Activated B cell treated with CpG ODN at 0.5 μM for 24 hours (primary cell): ENCODE measurements at regions not wholly inside any gene's neighbourhood (a gene's known extent, or its start where the extent isn't known, plus 50 kb on each side); places are given as distances from the start of the nearest gene placed in this dataset.

ENCODE experiments used
- ATAC-seq: fragments of 200-7000 bp; cut with Tn5 transposase; one replicate; pipeline ENCODE4 v1.10.0; 2021; ENCODE audit warnings: low read depth, mild to moderate bottlenecking, moderate library complexity
- CTCF ChIA-PET: fragments of 350-600 bp; sonication (Branson Sonifier 250); formaldehyde crosslinking; loops from one replicate; lab custom pipeline; 2021; ENCODE audit warnings: antibody characterized with exemption; lab: Charles Lee
- POLR2A ChIA-PET: fragments of 350-600 bp; sonication (Branson Sonifier 250); formaldehyde crosslinking; loops from one replicate; lab custom pipeline; 2021; ENCODE audit warnings: antibody characterized with exemption; lab: Charles Lee
- DNase-seq: peaks from one replicate; pipeline ENCODE4 v3.0.0; 2022
- H3K27ac Mint-ChIP-seq: one replicate; pipeline ENCODE4 v1.8.0; 2020; ENCODE audit warnings: mixed read lengths
- H3K27me3 Mint-ChIP-seq: one replicate; pipeline ENCODE4 v1.8.0; 2021; ENCODE audit warnings: mixed read lengths
- H3K36me3 Mint-ChIP-seq: one replicate; pipeline ENCODE4 v1.8.0; 2021; ENCODE audit warnings: low read depth, mixed read lengths
- H3K4me1 Mint-ChIP-seq: one replicate; pipeline ENCODE4 v1.8.0; 2021; ENCODE audit warnings: mixed read lengths
- H3K4me3 Mint-ChIP-seq: one replicate; pipeline ENCODE4 v1.8.0; 2020; ENCODE audit warnings: mild to moderate bottlenecking, mixed read lengths
- H3K9me3 Mint-ChIP-seq: one replicate; pipeline ENCODE4 v1.8.0; 2020; ENCODE audit warnings: mixed read lengths
- CTCF ChIP-seq: fragments of 200-600 bp; IDR thresholded peaks from one replicate; pipeline ENCODE4 v1.8.0; 2022; ENCODE audit warnings: antibody characterized with exemption, mild to moderate bottlenecking
- intact Hi-C: fragments of 100-400 bp; cut with micrococcal nuclease; formaldehyde crosslinking; loops from one replicate; pipeline ENCODE4 v1.15.1; 2024

- Mint-ChIP-seq H3K4me1 (peaks cover 52% of the 10 kb centered on the region), H3K27me3 (no peaks in the 10 kb centered on the region), H3K27ac (peak overlapping the region; percentile 65), H3K36me3 (no peaks in the 10 kb centered on the region), H3K9me3 (no peaks in the 10 kb centered on the region), H3K4me3 (peak overlapping the region; percentile 2)
- peak; percentile 15 for ATAC-seq
- TF ChIP-seq CTCF, result no peak
- intact Hi-C loops, result loop anchor here (5.0 kb wide), 1 partner anchor 197 kb away; no protein-coding TSS in a partner anchor
- no peak for DNase-seq
- POLR2A ChIA-PET, result interaction anchor here (0.7 to 2.1 kb wide), 6 partner anchors 47 to 111 kb away, joined by 3 to 10 read pairs (median 4); no protein-coding TSS in a partner anchor
- CTCF ChIA-PET, result interaction anchor here (1.6 kb wide), 1 partner anchor 51 kb away, joined by 7 read pairs; no protein-coding TSS in a partner anchor
Measured at GRCh38 chr3:177249203-177249602, 51.9 kb upstream of the TBL1XR1 start.

GRCh38 chr3:177250151-177250550, 52.9 kb upstream of the TBL1XR1 start:
- Mint-ChIP-seq H3K36me3 (no peaks in the 10 kb centered on the region), H3K27ac (peak overlapping the region; percentile 76), H3K27me3 (no peaks in the 10 kb centered on the region), H3K4me3 (no peak overlapping the region), H3K4me1 (peaks cover 48% of the 10 kb centered on the region), H3K9me3 (no peaks in the 10 kb centered on the region)
- intact Hi-C loops, result no loop called here
- POLR2A ChIA-PET, result interaction anchor here (0.6 to 2.1 kb wide), 11 partner anchors 11 to 110 kb away, joined by 3 to 10 read pairs (median 4); partner anchors contain the start of gene TBL1XR1
- no peak for TF ChIP-seq CTCF
- CTCF ChIA-PET, result interaction anchor here (1.6 kb wide), 1 partner anchor 52 kb away, joined by 7 read pairs; no protein-coding TSS in a partner anchor
- DNase-seq, result no peak
- no peak for ATAC-seq

GRCh38 chr3:177251755-177252154, 54.5 kb upstream of the TBL1XR1 start:
- no peaks in the 10 kb centered on the region for H3K36me3 Mint-ChIP-seq
- ATAC-seq (peak; percentile 64), DNase-seq (no peak)
- no peak for TF ChIP-seq CTCF
- ChIA-PET CTCF (interaction anchor here (0.9 kb wide), 1 partner anchor 107 kb away, joined by 3 read pairs; no protein-coding TSS in a partner anchor), POLR2A (interaction anchor here (0.6 to 1.6 kb wide), 15 partner anchors 13 to 200 kb away, joined by 3 to 11 read pairs (median 3); partner anchors contain the start of gene TBL1XR1)
- H3K4me3 Mint-ChIP-seq, result no peak overlapping the region
- intact Hi-C loops, result loop anchor here (1.0 kb wide), 3 partner anchors 86 to 106 kb away; no protein-coding TSS in a partner anchor
- no peaks in the 10 kb centered on the region for H3K27me3 Mint-ChIP-seq
- peaks cover 36% of the 10 kb centered on the region for H3K4me1 Mint-ChIP-seq
- H3K27ac Mint-ChIP-seq, result peak overlapping the region; percentile 79
- H3K9me3 Mint-ChIP-seq, result no peaks in the 10 kb centered on the region

- DNase-seq, result no peak
- Mint-ChIP-seq H3K4me1 (no peaks in the 10 kb centered on the region), H3K4me3 (no peak overlapping the region), H3K27ac (no peak overlapping the region), H3K27me3 (no peaks in the 10 kb centered on the region), H3K36me3 (no peaks in the 10 kb centered on the region), H3K9me3 (no peaks in the 10 kb centered on the region)
- no peak for TF ChIP-seq CTCF
- intact Hi-C loops, result no loop called here
- ChIA-PET POLR2A (interaction anchor here (0.6 kb wide), 2 partner anchors 10 to 103 kb away, joined by 4 to 8 read pairs; no protein-coding TSS in a partner anchor), CTCF (no interaction called here)
- ATAC-seq, result no peak
Measured at GRCh38 chr3:177257006-177257405, 59.7 kb upstream of the TBL1XR1 start.

GRCh38 chr3:177257625-177258024, 60.3 kb upstream of the TBL1XR1 start:
- ATAC-seq, result no peak

More at GRCh38 chr3:177257625-177258024, 60.3 kb upstream of the TBL1XR1 start:
- no peak overlapping the region for H3K4me3 Mint-ChIP-seq
- intact Hi-C loops, result no loop called here
- ChIA-PET POLR2A (no interaction called here), CTCF (no interaction called here)
- no peaks in the 10 kb centered on the region for H3K27me3 Mint-ChIP-seq
- TF ChIP-seq CTCF, result no peak
- DNase-seq, result no peak
- H3K27ac Mint-ChIP-seq, result no peak overlapping the region
- peaks cover 1% of the 10 kb centered on the region for H3K4me1 Mint-ChIP-seq
- H3K9me3 Mint-ChIP-seq, result no peaks in the 10 kb centered on the region
- no peaks in the 10 kb centered on the region for H3K36me3 Mint-ChIP-seq
